ENCODE measurements at regions not wholly inside any gene's neighbourhood (a gene's known extent, or its start where the extent isn't known, plus 50 kb on each side); places are given as distances from the start of the nearest gene placed in this dataset.

DNA sequence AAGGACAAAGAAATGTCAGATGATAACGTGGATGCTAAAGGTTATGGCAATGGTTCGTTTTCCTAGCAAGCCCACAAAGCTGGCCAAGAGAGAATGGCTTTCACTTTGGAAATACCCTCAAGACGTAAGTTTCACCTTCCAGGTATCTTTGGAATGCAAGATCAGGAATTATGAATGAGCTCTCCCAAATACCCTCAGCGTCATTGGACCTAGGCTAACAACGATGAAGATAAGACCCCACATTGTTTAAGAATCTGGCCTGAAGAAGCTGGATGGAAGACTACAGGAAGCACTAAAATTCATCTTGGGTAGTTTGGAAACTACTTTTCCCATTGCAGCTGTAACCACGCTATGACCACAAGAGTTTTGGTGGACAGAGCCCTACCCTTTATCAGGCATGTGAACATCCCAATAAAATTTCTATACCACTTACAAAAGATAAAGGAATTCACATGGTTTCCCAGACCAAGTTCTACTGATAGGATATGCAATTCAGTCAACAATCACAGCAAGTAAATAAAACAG is 111.9 kb downstream of the KDR start:
- TF ChIP-seq, protein P1, sequence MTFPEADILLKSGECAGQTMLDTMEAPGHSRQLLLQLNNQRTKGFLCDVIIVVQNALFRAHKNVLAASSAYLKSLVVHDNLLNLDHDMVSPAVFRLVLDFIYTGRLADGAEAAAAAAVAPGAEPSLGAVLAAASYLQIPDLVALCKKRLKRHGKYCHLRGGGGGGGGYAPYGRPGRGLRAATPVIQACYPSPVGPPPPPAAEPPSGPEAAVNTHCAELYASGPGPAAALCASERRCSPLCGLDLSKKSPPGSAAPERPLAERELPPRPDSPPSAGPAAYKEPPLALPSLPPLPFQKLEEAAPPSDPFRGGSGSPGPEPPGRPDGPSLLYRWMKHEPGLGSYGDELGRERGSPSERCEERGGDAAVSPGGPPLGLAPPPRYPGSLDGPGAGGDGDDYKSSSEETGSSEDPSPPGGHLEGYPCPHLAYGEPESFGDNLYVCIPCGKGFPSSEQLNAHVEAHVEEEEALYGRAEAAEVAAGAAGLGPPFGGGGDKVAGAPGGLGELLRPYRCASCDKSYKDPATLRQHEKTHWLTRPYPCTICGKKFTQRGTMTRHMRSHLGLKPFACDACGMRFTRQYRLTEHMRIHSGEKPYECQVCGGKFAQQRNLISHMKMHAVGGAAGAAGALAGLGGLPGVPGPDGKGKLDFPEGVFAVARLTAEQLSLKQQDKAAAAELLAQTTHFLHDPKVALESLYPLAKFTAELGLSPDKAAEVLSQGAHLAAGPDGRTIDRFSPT (tag by site-specific recombination; IDR thresholded peaks at IDR 0.05): no peak
- no peak for TF ChIP-seq ZNF138 (tag by site-specific recombination; IDR thresholded peaks at IDR 0.05; ENCODE audit: borderline replicate concordance)
- TF ChIP-seq, protein P2, sequence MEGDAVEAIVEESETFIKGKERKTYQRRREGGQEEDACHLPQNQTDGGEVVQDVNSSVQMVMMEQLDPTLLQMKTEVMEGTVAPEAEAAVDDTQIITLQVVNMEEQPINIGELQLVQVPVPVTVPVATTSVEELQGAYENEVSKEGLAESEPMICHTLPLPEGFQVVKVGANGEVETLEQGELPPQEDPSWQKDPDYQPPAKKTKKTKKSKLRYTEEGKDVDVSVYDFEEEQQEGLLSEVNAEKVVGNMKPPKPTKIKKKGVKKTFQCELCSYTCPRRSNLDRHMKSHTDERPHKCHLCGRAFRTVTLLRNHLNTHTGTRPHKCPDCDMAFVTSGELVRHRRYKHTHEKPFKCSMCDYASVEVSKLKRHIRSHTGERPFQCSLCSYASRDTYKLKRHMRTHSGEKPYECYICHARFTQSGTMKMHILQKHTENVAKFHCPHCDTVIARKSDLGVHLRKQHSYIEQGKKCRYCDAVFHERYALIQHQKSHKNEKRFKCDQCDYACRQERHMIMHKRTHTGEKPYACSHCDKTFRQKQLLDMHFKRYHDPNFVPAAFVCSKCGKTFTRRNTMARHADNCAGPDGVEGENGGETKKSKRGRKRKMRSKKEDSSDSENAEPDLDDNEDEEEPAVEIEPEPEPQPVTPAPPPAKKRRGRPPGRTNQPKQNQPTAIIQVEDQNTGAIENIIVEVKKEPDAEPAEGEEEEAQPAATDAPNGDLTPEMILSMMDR (tag by site-specific recombination; IDR thresholded peaks at IDR 0.05): no peak
- no peak for TF ChIP-seq ZNF473 (tag by site-specific recombination; IDR thresholded peaks at IDR 0.05)

Measured in HEK293 (cell line).